DOHH2 (cell line): ENCODE measurements at regions not wholly inside any gene's neighbourhood (a gene's known extent, or its start where the extent isn't known, plus 50 kb on each side); places are given as distances from the start of the nearest gene placed in this dataset.
"Not testable (repeated sequence)": the region's sequence is repeated elsewhere in the genome, so short reads cannot be mapped to it uniquely, and the experiment has no call there.

Experiments
- H3F3A ChIP-seq: fragments of 200-600 bp; sonication (generic), shearing (Covaris generic); 2 replicates; pipeline ENCODE4 v1.6.0; 2016; ENCODE audit warnings: antibody characterized with exemption, mild to moderate bottlenecking; ENCODE audit not compliant: control insufficient read depth, insufficient read depth
- H3K27ac ChIP-seq: fragments of 200-600 bp; sonication (generic); 2 replicates; pipeline ENCODE4 v1.5.1; 2014; ENCODE audit warnings: low read depth, mild to moderate bottlenecking, low read length, moderate library complexity
- H3K27me3 ChIP-seq: fragments of 200-600 bp; sonication (generic); 2 replicates; pipeline ENCODE4 v1.6.1; 2014; ENCODE audit warnings: mild to moderate bottlenecking, low read length, mixed read lengths; ENCODE audit not compliant: control insufficient read depth
- H3K36me3 ChIP-seq: fragments of 200-600 bp; sonication (generic); 2 replicates; pipeline ENCODE4 v1.6.1; 2014; ENCODE audit warnings: mild to moderate bottlenecking, low read length, moderate library complexity, mixed read lengths; ENCODE audit not compliant: control insufficient read depth
- H3K4me1 ChIP-seq: fragments of 200-600 bp; sonication (generic); 2 replicates; pipeline ENCODE4 v1.6.1; 2014; ENCODE audit warnings: mild to moderate bottlenecking, low read length, mixed read lengths; ENCODE audit not compliant: control insufficient read depth
- H3K4me2 ChIP-seq: fragments of 200-600 bp; sonication (generic); 2 replicates; pipeline ENCODE4 v1.6.0; 2014; ENCODE audit warnings: mild to moderate bottlenecking, low read length, moderate library complexity
- H3K4me3 ChIP-seq: fragments of 200-600 bp; sonication (generic); 2 replicates; pipeline ENCODE4 v1.5.1; 2014; ENCODE audit warnings: mild to moderate bottlenecking, low read length, mixed read lengths
- H3K79me2 ChIP-seq: fragments of 200-600 bp; sonication (generic); 2 replicates; pipeline ENCODE4 v1.6.1; 2014; ENCODE audit warnings: mild to moderate bottlenecking, low read length, mixed read lengths; ENCODE audit not compliant: control insufficient read depth
- H3K9me2 ChIP-seq: fragments of 200-600 bp; sonication (generic); replicated peaks from 2 replicates; pipeline ENCODE4 v1.6.1; 2014; ENCODE audit warnings: mild to moderate bottlenecking, low read length, mixed read lengths; ENCODE audit not compliant: control insufficient read depth
- H3K9me3 ChIP-seq: fragments of 200-600 bp; sonication (generic); 2 replicates; pipeline ENCODE4 v1.6.1; 2014; ENCODE audit warnings: antibody characterized with exemption, low read length, mixed read lengths; ENCODE audit not compliant: control insufficient read depth, insufficient read depth
- H4K20me1 ChIP-seq: fragments of 200-600 bp; sonication (generic); 2 replicates; pipeline ENCODE4 v1.6.0; 2014; ENCODE audit warnings: low read depth, mild to moderate bottlenecking, antibody characterized with exemption, low read length, moderate library complexity; ENCODE audit not compliant: control insufficient read depth, insufficient read depth
- EZH2phosphoT487 ChIP-seq: fragments of 200-600 bp; sonication (generic); IDR thresholded peaks from 2 replicates; pipeline ENCODE4 v1.6.1; 2017; ENCODE audit warnings: borderline replicate concordance, mild to moderate bottlenecking, antibody characterized with exemption, low read length, moderate library complexity, mixed read lengths
- TF ChIP-seq, protein P1 (sequence below): fragments of 200-600 bp; sonication (generic); IDR thresholded peaks from one replicate; pipeline ENCODE4 v1.5.1; 2014; ENCODE audit warnings: antibody characterized with exemption, mild to moderate bottlenecking, low read depth, low read length; ENCODE audit not compliant: poor library complexity, severe bottlenecking

GRCh38 chr11:119571311-119571710 is 148.3 kb upstream of the THY1 start:
- H3K4me2 ChIP-seq, result no peak overlapping the region
- TF ChIP-seq, protein P1, sequence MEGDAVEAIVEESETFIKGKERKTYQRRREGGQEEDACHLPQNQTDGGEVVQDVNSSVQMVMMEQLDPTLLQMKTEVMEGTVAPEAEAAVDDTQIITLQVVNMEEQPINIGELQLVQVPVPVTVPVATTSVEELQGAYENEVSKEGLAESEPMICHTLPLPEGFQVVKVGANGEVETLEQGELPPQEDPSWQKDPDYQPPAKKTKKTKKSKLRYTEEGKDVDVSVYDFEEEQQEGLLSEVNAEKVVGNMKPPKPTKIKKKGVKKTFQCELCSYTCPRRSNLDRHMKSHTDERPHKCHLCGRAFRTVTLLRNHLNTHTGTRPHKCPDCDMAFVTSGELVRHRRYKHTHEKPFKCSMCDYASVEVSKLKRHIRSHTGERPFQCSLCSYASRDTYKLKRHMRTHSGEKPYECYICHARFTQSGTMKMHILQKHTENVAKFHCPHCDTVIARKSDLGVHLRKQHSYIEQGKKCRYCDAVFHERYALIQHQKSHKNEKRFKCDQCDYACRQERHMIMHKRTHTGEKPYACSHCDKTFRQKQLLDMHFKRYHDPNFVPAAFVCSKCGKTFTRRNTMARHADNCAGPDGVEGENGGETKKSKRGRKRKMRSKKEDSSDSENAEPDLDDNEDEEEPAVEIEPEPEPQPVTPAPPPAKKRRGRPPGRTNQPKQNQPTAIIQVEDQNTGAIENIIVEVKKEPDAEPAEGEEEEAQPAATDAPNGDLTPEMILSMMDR, result no peak
- H3K79me2 ChIP-seq, result no peaks in the 10 kb centered on the region
- H3K4me1 ChIP-seq, result peaks cover 22% of the 10 kb centered on the region
- no peaks in the 10 kb centered on the region for H3K9me2 ChIP-seq
- H4K20me1 ChIP-seq, result no peaks in the 10 kb centered on the region
- H3K27ac ChIP-seq, result no peak overlapping the region
- H3K9me3 ChIP-seq, result no peaks in the 10 kb centered on the region
- H3K36me3 ChIP-seq, result no peaks in the 10 kb centered on the region
- no peaks in the 10 kb centered on the region for H3F3A ChIP-seq
- H3K27me3 ChIP-seq, result no peaks in the 10 kb centered on the region
- H3K4me3 ChIP-seq, result no peak overlapping the region

DNA sequence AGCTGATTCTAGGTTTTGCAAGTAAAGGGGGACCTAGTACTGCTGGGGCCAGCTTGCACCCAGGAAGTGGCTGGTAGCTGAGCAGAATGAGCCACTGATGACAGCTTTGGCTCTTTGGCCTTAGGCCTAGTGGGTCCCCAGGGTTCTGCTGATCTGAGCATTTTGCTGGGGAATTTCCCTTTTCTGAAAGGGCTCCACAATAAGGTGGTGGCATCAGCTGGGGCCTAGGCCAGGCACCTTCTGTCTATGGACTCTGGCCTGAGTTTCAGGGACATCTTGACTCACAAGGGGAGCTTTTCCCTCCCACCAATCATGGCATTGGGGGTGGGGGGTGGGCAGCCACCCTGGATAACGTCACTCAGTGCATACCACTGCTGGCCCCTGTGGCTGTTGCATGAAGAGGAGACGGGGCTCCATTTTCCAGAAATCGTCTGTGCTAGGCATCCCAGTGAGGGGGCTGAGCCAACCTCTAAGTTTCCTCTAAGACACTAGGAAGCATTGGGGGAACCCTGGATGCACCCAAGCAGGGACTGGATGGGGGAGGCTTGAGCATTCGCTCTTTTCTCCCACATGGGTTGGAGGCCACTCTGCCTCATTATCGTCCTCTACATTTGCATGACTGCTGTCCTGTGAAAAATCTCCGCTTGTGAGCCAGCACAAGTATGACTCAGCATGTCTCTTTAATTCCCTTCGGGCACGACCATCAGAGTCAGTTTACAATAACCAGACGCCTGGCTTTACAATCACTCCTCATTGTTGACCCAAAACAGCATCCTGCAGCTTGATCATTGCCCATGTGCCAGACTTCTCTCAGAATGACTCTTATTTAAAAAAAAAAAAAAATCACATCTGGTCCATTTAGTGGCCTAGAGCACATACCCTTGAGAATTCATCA is 145.0 kb upstream of the THY1 start:
- Histone ChIP-seq H3K4me3 (no peak overlapping the region), H4K20me1 (no peaks in the 10 kb centered on the region), H3F3A (no peaks in the 10 kb centered on the region), H3K9me2 (no peaks in the 10 kb centered on the region), H3K4me1 (peaks cover 6% of the 10 kb centered on the region), H3K27ac (no peak overlapping the region), H3K4me2 (no peak overlapping the region), H3K9me3 (no peaks in the 10 kb centered on the region), H3K27me3 (peaks cover under 1% of the 10 kb centered on the region; the same call in 1 of the 2 replicates), H3K36me3 (no peaks in the 10 kb centered on the region), H3K79me2 (no peaks in the 10 kb centered on the region)
- TF ChIP-seq EZH2phosphoT487, result no peak
- TF ChIP-seq, protein P1, result no peak

- Histone ChIP-seq H4K20me1 (no peaks in the 10 kb centered on the region), H3K4me1 (0 out of 2 replicates have a peak, but pooled peaks cover 4% of the 10 kb centered on the region), H3K27me3 (peaks cover 11% of the 10 kb centered on the region), H3F3A (no peaks in the 10 kb centered on the region), H3K36me3 (no peaks in the 10 kb centered on the region), H3K4me3 (no peak overlapping the region), H3K4me2 (no peak overlapping the region), H3K79me2 (no peaks in the 10 kb centered on the region), H3K9me2 (no peaks in the 10 kb centered on the region), H3K9me3 (no peaks in the 10 kb centered on the region), H3K27ac (no peak overlapping the region)
- TF ChIP-seq EZH2phosphoT487, result no peak
- TF ChIP-seq, protein P1, result no peak
Measured at GRCh38 chr11:119566319-119566718, 143.3 kb upstream of the THY1 start.

- H3K36me3 ChIP-seq, H3K4me2 ChIP-seq, H3K4me1 ChIP-seq, H3K27ac ChIP-seq, H3K4me3 ChIP-seq, H3K9me3 ChIP-seq, H3F3A ChIP-seq, H4K20me1 ChIP-seq, H3K9me2 ChIP-seq, H3K79me2 ChIP-seq: not testable (repeated sequence)
- H3K27me3 ChIP-seq, result peaks cover 15% of the 10 kb centered on the region
Measured at GRCh38 chr11:119565693-119566092, 142.7 kb upstream of the THY1 start.
